ENCODE measurements at regions not wholly inside any gene's neighbourhood (a gene's known extent, or its start where the extent isn't known, plus 50 kb on each side); places are given as distances from the start of the nearest gene placed in this dataset.

- TF ChIP-seq, protein P1, sequence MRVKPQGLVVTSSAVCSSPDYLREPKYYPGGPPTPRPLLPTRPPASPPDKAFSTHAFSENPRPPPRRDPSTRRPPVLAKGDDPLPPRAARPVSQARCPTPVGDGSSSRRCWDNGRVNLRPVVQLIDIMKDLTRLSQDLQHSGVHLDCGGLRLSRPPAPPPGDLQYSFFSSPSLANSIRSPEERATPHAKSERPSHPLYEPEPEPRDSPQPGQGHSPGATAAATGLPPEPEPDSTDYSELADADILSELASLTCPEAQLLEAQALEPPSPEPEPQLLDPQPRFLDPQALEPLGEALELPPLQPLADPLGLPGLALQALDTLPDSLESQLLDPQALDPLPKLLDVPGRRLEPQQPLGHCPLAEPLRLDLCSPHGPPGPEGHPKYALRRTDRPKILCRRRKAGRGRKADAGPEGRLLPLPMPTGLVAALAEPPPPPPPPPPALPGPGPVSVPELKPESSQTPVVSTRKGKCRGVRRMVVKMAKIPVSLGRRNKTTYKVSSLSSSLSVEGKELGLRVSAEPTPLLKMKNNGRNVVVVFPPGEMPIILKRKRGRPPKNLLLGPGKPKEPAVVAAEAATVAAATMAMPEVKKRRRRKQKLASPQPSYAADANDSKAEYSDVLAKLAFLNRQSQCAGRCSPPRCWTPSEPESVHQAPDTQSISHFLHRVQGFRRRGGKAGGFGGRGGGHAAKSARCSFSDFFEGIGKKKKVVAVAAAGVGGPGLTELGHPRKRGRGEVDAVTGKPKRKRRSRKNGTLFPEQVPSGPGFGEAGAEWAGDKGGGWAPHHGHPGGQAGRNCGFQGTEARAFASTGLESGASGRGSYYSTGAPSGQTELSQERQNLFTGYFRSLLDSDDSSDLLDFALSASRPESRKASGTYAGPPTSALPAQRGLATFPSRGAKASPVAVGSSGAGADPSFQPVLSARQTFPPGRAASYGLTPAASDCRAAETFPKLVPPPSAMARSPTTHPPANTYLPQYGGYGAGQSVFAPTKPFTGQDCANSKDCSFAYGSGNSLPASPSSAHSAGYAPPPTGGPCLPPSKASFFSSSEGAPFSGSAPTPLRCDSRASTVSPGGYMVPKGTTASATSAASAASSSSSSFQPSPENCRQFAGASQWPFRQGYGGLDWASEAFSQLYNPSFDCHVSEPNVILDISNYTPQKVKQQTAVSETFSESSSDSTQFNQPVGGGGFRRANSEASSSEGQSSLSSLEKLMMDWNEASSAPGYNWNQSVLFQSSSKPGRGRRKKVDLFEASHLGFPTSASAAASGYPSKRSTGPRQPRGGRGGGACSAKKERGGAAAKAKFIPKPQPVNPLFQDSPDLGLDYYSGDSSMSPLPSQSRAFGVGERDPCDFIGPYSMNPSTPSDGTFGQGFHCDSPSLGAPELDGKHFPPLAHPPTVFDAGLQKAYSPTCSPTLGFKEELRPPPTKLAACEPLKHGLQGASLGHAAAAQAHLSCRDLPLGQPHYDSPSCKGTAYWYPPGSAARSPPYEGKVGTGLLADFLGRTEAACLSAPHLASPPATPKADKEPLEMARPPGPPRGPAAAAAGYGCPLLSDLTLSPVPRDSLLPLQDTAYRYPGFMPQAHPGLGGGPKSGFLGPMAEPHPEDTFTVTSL (CRISPR knock-in tag; IDR thresholded peaks at IDR 0.05; ENCODE audit: borderline replicate concordance): peak; percentile 53; the same call in 1 of the 2 replicates
- TF ChIP-seq ZBTB3 (CRISPR knock-in tag; IDR thresholded peaks at IDR 0.05; ENCODE audit: borderline replicate concordance, low read depth) (no peak), ELF3 (CRISPR knock-in tag; IDR thresholded peaks at IDR 0.05) (peak; percentile 56; the same call in 1 of the 2 replicates), ZHX2 (IDR thresholded peaks at IDR 0.05; ENCODE audit: low read depth) (no peak), ZHX2 (CRISPR knock-in tag; IDR thresholded peaks at IDR 0.05; ENCODE audit: borderline replicate concordance) (no peak), TSC22D2 (CRISPR knock-in tag; IDR thresholded peaks at IDR 0.05; ENCODE audit: borderline replicate concordance) (no peak), PHF8 (CRISPR knock-in tag; IDR thresholded peaks at IDR 0.05) (no peak), ZNF670 (CRISPR knock-in tag; IDR thresholded peaks at IDR 0.05; ENCODE audit: borderline replicate concordance) (0 out of 2 replicates have a peak, but pooled peaks have one; percentile 39), POLR2A (IDR thresholded peaks at IDR 0.05; ENCODE audit: insufficient read depth in 1 of 2, low read depth in 2 of 2, low read length in 2 of 2) (peak in 1 of 2 experiments; percentile 52; a peak in 2 of 4 replicates), ZNF816 (CRISPR knock-in tag; IDR thresholded peaks at IDR 0.05; ENCODE audit: borderline replicate concordance) (no peak), BRD4 (CRISPR knock-in tag; IDR thresholded peaks at IDR 0.05) (0 out of 2 replicates have a peak, but pooled peaks have one; percentile 32), TBP (CRISPR knock-in tag; IDR thresholded peaks at IDR 0.05) (no peak), PRMT3 (CRISPR knock-in tag; IDR thresholded peaks at IDR 0.05; ENCODE audit: borderline replicate concordance, low read depth) (no peak), PHF21A (CRISPR knock-in tag; IDR thresholded peaks at IDR 0.05) (no peak), PPARG (CRISPR knock-in tag; conservative IDR thresholded peaks at IDR 0.05) (0 out of 2 replicates have a peak, but pooled peaks have one; percentile 27), ETV5 (CRISPR knock-in tag; IDR thresholded peaks at IDR 0.05; ENCODE audit: borderline replicate concordance) (peak; percentile 79), ZNF737 (CRISPR knock-in tag; IDR thresholded peaks at IDR 0.05; ENCODE audit: borderline replicate concordance) (no peak)
- TF ChIP-seq, protein P2, sequence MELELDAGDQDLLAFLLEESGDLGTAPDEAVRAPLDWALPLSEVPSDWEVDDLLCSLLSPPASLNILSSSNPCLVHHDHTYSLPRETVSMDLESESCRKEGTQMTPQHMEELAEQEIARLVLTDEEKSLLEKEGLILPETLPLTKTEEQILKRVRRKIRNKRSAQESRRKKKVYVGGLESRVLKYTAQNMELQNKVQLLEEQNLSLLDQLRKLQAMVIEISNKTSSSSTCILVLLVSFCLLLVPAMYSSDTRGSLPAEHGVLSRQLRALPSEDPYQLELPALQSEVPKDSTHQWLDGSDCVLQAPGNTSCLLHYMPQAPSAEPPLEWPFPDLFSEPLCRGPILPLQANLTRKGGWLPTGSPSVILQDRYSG (CRISPR knock-in tag; IDR thresholded peaks at IDR 0.05): no peak
Observed at GRCh38 chr20:17825252-17825959, 125.6 kb downstream of the BANF2 start (continued).

Data from HepG2 (cell line).